ENCODE measurements at regions not wholly inside any gene's neighbourhood (a gene's known extent, or its start where the extent isn't known, plus 50 kb on each side); places are given as distances from the start of the nearest gene placed in this dataset.

- no peak for TF ChIP-seq ZBTB33 (IDR thresholded peaks at IDR 0.05)
- TF ChIP-seq REST (IDR thresholded peaks at IDR 0.05), result no peak
- TF ChIP-seq SP1 (IDR thresholded peaks at IDR 0.05), result no peak
Observed at GRCh38 chr12:58814036-58814435, 106.3 kb downstream of the LRIG3 start (continued).

- Histone ChIP-seq H3K4me3 (ENCODE audit: low read depth in 1 of 3, low read length in 3 of 3) (no peak overlapping the region), H3K27me3 (ENCODE audit: control insufficient read depth in 4 of 4, insufficient read depth in 4 of 4, low read length in 3 of 4) (no peaks in the 10 kb centered on the region), H3K36me3 (ENCODE audit: control insufficient read depth in 4 of 4, insufficient read depth in 3 of 4, low read depth in 1 of 4, low read length in 3 of 4) (no peaks in the 10 kb centered on the region), H3K9me3 (ENCODE audit: control insufficient read depth in 4 of 4, low read length in 3 of 4) (no peaks in the 10 kb centered on the region), H3K9ac (ENCODE audit: low read depth in 1 of 2, low read length in 2 of 2) (no peak overlapping the region), H3K27ac (ENCODE audit: low read depth in 1 of 2, low read length in 2 of 2) (no peak overlapping the region), H3K4me1 (ENCODE audit: control insufficient read depth in 4 of 4, insufficient read depth in 4 of 4, low read length in 3 of 4) (peaks cover 0 to 28% (median 10%) of the 10 kb centered on the region in 4 donors)
- WGBS, result 36% methylated on average over 3 of the region's 3 CpGs
- DNase-seq (ENCODE audit: low spot score), result no peak
- TF ChIP-seq RAD21 (IDR thresholded peaks at IDR 0.05) (peak in 1 of 2 donors; percentile 49), RXRA (IDR thresholded peaks at IDR 0.05) (no peak), FOXA2 (IDR thresholded peaks at IDR 0.05) (no peak)
Observed at GRCh38 chr12:58815235-58815634, 105.1 kb downstream of the LRIG3 start.

- Histone ChIP-seq H3K27ac (ENCODE audit: low read depth in 1 of 2, low read length in 2 of 2) (no peak overlapping the region), H3K27me3 (ENCODE audit: control insufficient read depth in 4 of 4, insufficient read depth in 4 of 4, low read length in 3 of 4) (no peaks in the 10 kb centered on the region), H3K4me1 (ENCODE audit: control insufficient read depth in 4 of 4, insufficient read depth in 4 of 4, low read length in 3 of 4) (peaks cover 0 to 18% (median 8%) of the 10 kb centered on the region in 4 donors), H3K9ac (ENCODE audit: low read depth in 1 of 2, low read length in 2 of 2) (no peak overlapping the region), H3K4me3 (ENCODE audit: low read depth in 1 of 3, low read length in 3 of 3) (no peak overlapping the region), H3K9me3 (ENCODE audit: control insufficient read depth in 4 of 4, low read length in 3 of 4) (no peaks in the 10 kb centered on the region), H3K36me3 (ENCODE audit: control insufficient read depth in 4 of 4, insufficient read depth in 3 of 4, low read depth in 1 of 4, low read length in 3 of 4) (no peaks in the 10 kb centered on the region)
- WGBS, result 85% methylated on average over 1 of the region's 1 CpG
- TF ChIP-seq RAD21 (IDR thresholded peaks at IDR 0.05) (no peak), REST (IDR thresholded peaks at IDR 0.05) (no peak), HNF4G (IDR thresholded peaks at IDR 0.05) (no peak), ATF3 (IDR thresholded peaks at IDR 0.05) (no peak), FOXA1 (IDR thresholded peaks at IDR 0.05) (no peak), EGR1 (IDR thresholded peaks at IDR 0.05; ENCODE audit: low read depth in 2 of 2) (no peak), CTCF (IDR thresholded peaks at IDR 0.05; ENCODE audit: low read depth, low read length, missing input control) (no peak), FOXA2 (IDR thresholded peaks at IDR 0.05) (no peak), GABPA (IDR thresholded peaks at IDR 0.05 in 1 of 2, conservative IDR thresholded peaks at IDR 0.05 in 1 of 2) (no peak), JUND (IDR thresholded peaks at IDR 0.05) (no peak), TAF1 (conservative IDR thresholded peaks at IDR 0.05) (no peak), YY1 (IDR thresholded peaks at IDR 0.05) (no peak)
- DNase-seq (ENCODE audit: low spot score), result no peak
Observed at GRCh38 chr12:58818546-58818945, 101.8 kb downstream of the LRIG3 start.

Measured in liver (tissue), 8 donors.